ENCODE measurements at regions not wholly inside any gene's neighbourhood (a gene's known extent, or its start where the extent isn't known, plus 50 kb on each side); places are given as distances from the start of the nearest gene placed in this dataset. TPM values are rescaled to one million over a fixed set of nuclear protein-coding genes. Genes with fewer than 3 reads are reported as not detected.

DNA sequence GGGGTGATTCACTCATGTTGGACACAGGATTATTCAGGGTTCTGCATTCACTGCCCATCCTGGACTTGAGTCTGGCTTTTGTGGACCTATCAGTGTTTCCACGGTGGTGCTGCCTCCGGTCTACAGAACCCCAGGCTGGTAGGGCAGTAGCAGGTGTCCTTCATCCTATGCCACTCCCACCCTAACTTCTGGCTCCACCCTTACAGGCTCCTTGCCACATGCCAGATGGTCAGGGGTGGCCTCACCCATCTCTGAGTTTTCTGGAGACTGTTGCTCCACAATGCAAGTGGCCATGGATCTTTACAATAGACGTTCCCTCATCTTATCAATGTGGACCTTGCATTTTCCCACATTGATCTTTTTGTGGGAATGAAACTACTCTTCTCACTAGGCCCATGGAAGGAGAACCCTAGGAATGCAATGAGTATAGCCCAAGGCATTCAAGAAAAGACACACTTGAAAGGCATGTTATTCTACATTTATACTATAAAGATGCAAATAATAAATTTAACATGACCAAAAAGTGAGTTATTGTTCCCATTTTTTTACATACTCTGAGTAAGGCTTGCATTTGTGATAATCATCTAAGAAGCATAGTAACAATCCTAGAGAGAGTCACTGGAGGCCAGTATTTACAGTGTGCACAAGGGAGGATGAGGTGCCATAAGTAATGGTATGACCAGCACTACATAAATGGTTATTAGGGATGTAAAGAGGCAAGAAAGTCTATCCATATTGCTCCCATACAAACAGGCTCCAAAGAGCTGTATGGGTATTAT is 57.4 kb upstream of the ADO start:
- no peak for DNase-seq

DNA sequence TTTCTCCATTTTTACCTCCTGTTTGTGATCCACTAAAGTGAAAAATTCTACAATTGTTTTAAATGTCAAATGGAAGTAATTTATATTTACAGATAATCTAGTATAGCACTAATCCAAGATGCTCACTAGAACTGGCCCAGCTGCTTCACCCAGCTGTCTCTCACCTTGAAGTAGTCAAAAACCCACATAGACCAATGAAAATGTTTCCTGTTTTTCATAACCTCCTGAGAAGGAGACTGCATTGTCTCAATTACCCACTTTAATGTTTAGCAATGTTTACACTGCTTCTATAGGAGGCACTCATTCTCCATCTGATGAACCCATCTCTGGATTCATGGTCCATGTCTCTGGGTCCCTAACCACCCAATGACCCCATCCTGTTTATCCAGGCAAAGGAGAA is 56.1 kb upstream of the ADO start:
- no peak for DNase-seq

DNA sequence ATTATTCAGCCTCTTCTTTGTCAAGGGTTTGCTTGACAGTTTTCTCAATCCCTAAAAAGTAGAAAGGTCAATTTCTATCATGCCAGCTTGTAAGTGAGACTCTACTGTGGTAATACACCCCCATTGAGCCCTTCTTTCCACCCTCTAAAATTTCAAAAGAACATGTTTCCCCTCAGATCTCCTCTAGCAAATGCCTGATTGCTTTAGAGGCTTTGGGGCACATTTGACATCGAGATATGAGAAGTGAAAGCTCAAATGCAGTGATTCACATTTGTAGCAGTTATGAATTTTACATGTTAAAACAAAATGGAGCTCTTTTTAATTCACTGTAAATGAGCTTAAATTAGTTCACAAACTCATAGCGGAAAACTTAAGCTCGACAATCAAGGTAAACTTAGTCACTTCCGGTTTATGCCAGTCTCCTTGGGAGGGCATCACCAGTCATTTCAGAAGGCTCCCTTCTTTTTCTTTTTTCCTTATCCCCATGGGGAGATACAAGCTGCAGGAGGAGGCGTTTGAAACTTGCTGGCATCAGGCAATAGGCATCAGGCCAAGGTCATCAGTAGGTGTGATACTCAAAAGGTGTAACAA is 55.3 kb upstream of the ADO start:
- no peak for DNase-seq

Small RNAs in the stretch of these regions (small RNA-seq; reads per million reads assigned to genes)
- not detected for gene ALDH7A1P4 (ENCODE audit: low replicate concordance)
